GM21381 (cell line): ENCODE measurements at regions not wholly inside any gene's neighbourhood (a gene's known extent, or its start where the extent isn't known, plus 50 kb on each side); places are given as distances from the start of the nearest gene placed in this dataset.

Experiments
- ATAC-seq: cut with Tn5 transposase; IDR thresholded peaks from one replicate; pipeline ENCODE4 v1.9.1; 2021; ENCODE audit warnings: mild to moderate bottlenecking, moderate library complexity; ENCODE audit not compliant: unreplicated experiment

GRCh38 chrX:39577985-39578869 is 519.5 kb downstream of the BCOR start:
- ATAC-seq, result peak; percentile 92

- ATAC-seq, result no peak
Observed at GRCh38 chrX:39580043-39580442, 517.7 kb downstream of the BCOR start.

GRCh38 chrX:39581411-39581810 is 516.3 kb downstream of the BCOR start:
- ATAC-seq, result no peak

GRCh38 chrX:39582091-39582490 is 515.7 kb downstream of the BCOR start:
- no peak for ATAC-seq

GRCh38 chrX:39582976-39583375 is 514.8 kb downstream of the BCOR start:
- no peak for ATAC-seq

GRCh38 chrX:39585808-39586207 is 511.9 kb downstream of the BCOR start:
- no peak for ATAC-seq

- ATAC-seq, result no peak
Observed at GRCh38 chrX:39586359-39586758, 511.4 kb downstream of the BCOR start.

- ATAC-seq, result no peak
Observed at GRCh38 chrX:39591099-39591498, 506.7 kb downstream of the BCOR start.

GRCh38 chrX:39592776-39593175 is 505.0 kb downstream of the BCOR start:
- ATAC-seq, result no peak

GRCh38 chrX:39595977-39596376 is 501.8 kb downstream of the BCOR start:
- no peak for ATAC-seq

GRCh38 chrX:39596437-39596836 is 501.3 kb downstream of the BCOR start:
- no peak for ATAC-seq

- ATAC-seq, result no peak
Observed at GRCh38 chrX:39599339-39599738, 498.4 kb downstream of the BCOR start.

- ATAC-seq, result no peak
Observed at GRCh38 chrX:39600222-39600621, 497.5 kb downstream of the BCOR start.

- ATAC-seq, result no peak
Observed at GRCh38 chrX:39601231-39602177, 496.3 kb downstream of the BCOR start.

GRCh38 chrX:39602195-39602594 is 495.6 kb downstream of the BCOR start:
- no peak for ATAC-seq

- ATAC-seq, result no peak
Observed at GRCh38 chrX:39603230-39603629, 494.5 kb downstream of the BCOR start.

GRCh38 chrX:39605183-39605582 is 492.6 kb downstream of the BCOR start:
- ATAC-seq, result no peak

GRCh38 chrX:39605866-39606265 is 491.9 kb downstream of the BCOR start:
- no peak for ATAC-seq

- no peak for ATAC-seq
Observed at GRCh38 chrX:39609941-39610340, 487.8 kb downstream of the BCOR start.

- ATAC-seq, result no peak
Observed at GRCh38 chrX:39611468-39611867, 486.3 kb downstream of the BCOR start.

GRCh38 chrX:39613482-39613995 is 484.2 kb downstream of the BCOR start:
- ATAC-seq, result no peak
